ENCODE measurements at regions not wholly inside any gene's neighbourhood (a gene's known extent, or its start where the extent isn't known, plus 50 kb on each side); places are given as distances from the start of the nearest gene placed in this dataset.

DNA sequence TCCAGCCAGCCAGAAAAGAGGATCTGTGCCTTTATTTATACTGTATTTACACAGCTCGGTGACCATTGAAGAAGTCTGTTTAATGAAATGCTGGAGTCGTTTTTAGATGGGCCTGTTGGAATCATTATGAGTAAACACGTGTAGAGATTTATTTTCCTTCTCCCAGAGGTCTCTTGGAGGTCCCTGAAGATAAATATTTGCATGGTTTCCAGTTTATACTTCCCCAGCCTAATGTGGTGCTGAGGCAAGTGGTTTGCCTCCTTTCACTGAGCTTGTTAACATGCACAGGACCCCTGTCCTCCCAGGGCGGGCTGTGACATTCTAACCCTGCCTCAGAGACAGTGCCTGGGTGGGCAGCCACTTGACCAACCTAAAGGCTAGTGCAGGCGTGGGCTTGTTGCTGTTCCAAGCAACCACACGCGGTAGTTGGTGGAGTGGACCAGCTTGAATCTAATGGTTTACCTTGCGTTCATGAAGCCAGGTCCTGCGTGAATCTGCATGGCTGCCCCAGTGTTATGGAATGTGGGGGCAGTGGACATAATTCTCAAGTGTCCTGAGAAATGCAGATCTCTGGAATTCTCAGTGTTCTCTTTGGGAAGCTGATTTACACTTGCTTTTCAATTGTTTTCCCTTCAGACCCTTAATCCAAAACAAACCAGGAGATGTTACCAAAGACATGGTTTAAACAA is 130.2 kb upstream of the DLX2 start:
- no peak for DNase-seq

GRCh38 chr2:172233987-172234715 is 131.5 kb upstream of the DLX2 start:
- DNase-seq, result no peak

- DNase-seq, result peak; percentile 11
Observed at GRCh38 chr2:172234716-172235691, 132.3 kb upstream of the DLX2 start.

GRCh38 chr2:172239944-172240590 is 137.4 kb upstream of the DLX2 start:
- no peak for DNase-seq

- DNase-seq, result no peak
Observed at GRCh38 chr2:172241222-172241621, 138.5 kb upstream of the DLX2 start.

DNA sequence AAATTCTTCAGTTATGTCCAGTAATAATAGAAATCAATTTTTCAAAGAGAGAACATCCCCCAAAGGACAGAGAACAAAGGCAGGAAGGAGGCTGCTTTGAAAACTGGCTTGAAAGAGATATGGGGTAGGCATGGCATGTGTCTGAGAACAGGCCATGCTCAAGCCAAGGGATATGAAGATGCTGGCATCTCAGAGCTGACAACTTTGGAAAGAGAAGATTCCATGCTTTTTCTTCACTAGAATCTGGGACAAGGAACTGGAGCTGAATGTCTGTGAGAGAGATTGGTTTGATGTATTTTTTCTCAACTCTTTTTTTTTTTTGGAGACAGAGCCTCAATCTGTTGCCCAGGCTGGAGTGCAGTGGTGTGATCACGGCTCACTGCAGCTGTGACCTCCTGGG is 139.8 kb upstream of the DLX2 start:
- no peak for DNase-seq

DNA sequence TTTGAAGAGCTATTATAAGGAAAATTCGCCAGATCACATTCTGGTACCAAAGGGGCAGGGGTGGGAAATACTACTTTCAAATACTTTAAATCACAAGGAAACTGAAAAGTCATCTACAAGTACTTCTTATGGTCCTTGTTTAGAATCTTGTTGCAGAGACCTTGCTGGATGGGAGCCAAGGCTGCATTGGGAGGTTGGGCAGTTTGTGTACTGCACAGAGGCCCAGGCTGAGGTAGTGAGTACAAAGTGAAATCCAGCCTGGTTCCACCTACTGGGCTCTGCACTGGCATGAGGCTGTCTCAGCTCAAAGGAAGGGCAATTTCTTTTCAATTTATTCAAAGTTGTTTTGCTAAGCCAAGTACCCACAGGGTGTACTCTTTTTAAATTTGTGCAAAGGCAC is 140.3 kb upstream of the DLX2 start:
- no peak for DNase-seq

- no peak for DNase-seq
Observed at GRCh38 chr2:172244419-172245130, 141.9 kb upstream of the DLX2 start.

DNA sequence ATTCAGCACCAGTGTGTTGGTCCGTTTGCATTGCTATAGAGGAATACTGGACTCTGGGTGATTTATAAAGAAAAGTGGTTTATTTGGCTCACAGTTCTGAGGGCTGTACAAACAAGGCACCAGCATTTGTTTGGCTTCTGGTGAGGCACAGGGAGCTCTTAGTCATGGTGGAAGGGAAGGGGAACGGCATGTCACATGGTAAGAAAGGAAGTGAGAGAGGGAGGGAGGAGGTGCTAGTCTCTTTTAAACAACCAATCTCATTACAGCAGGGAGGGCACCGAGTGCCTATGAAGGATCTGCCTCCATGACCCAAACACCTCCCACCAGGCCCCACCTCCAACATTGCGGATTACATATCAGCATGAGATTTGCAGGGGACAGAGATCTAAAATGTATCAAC is 143.9 kb upstream of the DLX2 start:
- no peak for DNase-seq

DNA sequence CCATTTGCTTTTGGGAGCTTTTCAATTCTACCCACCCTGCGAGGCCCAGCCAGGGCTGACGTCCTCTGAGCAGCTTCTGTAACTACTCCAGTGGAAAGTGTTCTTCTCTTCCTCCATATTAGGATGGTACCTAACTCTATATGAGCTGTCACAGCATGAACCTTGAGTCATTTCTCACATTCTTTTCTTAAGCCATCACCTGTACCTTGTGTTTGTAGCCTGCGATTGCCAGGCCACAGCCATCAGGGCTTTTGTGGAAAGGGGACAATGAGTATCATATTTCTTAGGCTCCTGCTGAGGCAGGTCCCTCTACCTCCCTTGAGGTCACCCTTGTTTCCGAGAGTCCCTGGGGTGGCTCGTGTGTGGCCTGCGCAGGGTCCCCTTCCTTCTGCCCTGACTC is 144.5 kb upstream of the DLX2 start:
- DNase-seq, result no peak

- no peak for DNase-seq
Observed at GRCh38 chr2:172248381-172248780, 145.7 kb upstream of the DLX2 start.

DNA sequence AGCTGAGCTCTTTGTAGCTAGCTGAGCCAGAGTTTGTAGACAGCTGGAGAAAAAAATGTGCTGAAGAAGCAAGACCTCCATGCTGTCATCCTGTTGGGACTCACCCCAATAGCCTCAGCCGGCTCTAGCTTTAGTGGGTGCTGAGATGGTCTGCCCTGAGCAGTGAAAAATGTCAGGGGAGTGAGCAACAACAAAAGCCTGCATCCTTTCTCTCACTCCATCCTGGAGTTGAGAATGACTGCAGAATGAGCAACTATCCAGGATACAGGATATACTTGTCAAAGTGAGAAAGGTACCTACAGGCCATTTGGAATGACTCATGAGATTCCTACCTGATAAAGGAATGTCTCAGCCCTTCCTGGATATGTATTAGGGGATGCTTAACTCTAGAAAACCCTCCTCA is 146.1 kb upstream of the DLX2 start:
- DNase-seq, result no peak

- no peak for DNase-seq
Observed at GRCh38 chr2:172249334-172249733, 146.6 kb upstream of the DLX2 start.

GRCh38 chr2:172249986-172250385 is 147.3 kb upstream of the DLX2 start:
- DNase-seq, result no peak

DNA sequence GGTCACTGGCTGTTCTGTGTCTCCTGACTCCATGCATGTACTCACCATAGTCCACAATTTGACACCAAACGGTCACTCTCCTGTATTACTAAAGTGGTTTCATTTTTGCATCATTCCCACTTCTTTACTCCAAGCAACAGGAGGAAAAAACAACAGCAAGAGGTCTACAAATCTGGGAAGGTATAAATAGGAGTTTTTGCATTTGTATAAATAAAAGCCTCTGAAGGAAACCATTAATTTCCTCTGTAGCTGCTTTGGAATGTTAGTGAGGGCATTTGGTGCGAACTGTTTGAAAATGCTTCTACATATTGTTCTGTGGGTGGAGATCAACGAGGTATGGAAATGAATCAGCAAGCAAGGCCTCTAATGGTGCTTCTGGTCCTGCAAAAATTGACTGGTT is 148.5 kb upstream of the DLX2 start:
- no peak for DNase-seq

DNA sequence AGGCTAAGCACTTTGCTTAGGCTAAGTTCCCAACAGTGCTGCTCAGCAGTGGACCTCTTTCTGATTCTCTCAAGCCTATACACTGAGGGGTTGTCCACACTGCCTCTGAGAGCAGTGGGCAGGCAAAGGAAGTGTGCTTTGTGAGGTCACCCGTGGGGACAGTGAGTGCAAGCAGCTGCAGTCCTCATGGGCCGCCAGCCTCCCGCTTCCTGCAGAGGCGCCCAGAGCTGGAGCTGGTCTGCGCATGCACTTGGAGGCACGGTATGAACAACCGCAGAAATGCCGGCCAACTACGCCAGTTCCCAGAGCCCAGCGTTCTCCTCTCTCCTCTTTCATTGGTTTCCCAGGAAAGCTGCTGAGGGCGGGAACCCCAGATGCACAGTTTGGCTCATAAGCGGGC is 149.5 kb upstream of the DLX2 start:
- no peak for DNase-seq

- DNase-seq, result peak; percentile 65
Observed at GRCh38 chr2:172253190-172254052, 150.7 kb upstream of the DLX2 start.

DNA sequence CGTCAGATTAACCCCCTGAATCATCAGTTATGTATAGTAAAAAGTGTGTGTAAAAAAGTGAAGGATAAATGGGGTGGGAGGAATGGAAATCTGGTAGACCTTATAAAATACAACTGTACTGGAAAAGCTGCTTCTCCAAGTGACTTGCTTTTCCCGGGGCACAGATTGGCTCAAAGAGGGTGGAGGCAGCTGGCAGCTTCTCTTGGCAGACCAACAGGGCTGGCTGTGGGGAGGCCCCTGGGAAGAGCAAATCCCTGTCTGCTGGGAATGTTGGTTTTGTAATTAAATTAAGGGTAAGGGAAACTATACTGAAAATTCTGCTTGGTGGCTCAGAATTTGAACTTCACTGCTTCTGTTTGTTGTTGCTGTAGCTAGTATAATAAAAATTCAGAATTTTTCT is 154.2 kb upstream of the DLX2 start:
- DNase-seq, result no peak

- no peak for DNase-seq
Observed at GRCh38 chr2:172259827-172260226, 157.1 kb upstream of the DLX2 start.

DNA sequence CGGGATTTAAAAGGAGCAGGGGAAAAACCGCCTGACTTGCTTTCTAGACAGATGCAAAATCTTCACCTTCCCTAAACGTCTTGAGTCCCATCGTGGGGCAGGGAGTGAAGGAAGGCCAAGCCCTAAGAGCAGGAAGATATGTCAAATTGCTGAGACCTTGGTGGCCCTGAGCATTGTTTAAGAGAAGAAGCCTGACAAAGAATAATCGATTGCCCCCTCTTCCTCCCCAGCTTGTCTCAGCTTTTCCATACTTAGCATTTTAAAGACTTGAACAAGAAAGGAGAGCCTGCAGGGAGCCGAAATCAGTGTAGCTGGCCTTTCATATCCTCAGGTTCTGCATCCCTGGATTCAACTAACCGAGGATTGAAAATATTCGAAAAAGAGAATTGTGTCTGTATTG is 157.6 kb upstream of the DLX2 start:
- no peak for DNase-seq

DNA sequence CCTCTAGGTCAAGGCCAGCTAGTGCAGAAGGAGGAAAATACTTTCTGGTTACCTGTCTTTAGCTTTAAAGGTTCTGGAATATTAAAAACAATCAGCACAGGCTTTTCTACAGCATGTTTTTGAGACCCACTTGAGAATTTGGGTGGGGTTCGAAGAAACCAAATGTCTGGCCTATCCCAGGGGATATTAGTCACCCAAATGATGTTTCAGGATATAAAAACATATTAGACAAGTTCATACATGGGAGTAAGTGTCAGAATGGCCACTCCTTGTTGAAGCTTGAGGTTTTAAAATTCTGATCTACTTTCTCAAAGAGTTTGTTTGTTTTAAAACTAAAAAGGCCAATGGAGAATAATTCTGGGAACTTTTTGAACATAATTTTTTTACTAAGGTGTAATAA is 158.6 kb upstream of the DLX2 start:
- no peak for DNase-seq
